WTC11 (cell line): ENCODE measurements at regions not wholly inside any gene's neighbourhood (a gene's known extent, or its start where the extent isn't known, plus 50 kb on each side); places are given as distances from the start of the nearest gene placed in this dataset.

Source experiments
- ATF2 ChIP-seq: sonication (generic); formaldehyde crosslinking; IDR thresholded peaks from 2 replicates; pipeline ENCODE4 v1.8.1; 2022; ENCODE audit warnings: low read depth, missing genetic modification reagents, borderline replicate concordance
- NR2C2 ChIP-seq: sonication (generic); formaldehyde crosslinking; IDR thresholded peaks from 2 replicates; pipeline ENCODE4 v1.8.0; 2022; ENCODE audit warnings: mild to moderate bottlenecking, missing genetic modification reagents

GRCh38 chrX:112440277-112440676, 239.5 kb downstream of the LHFPL1 start:
- TF ChIP-seq NR2C2 (CRISPR knock-in tag): no peak
- TF ChIP-seq ATF2 (CRISPR knock-in tag): no peak
